Natural killer cell treated with Interleukin-12 subunit alpha and Interleukin-12 subunit beta and Interleukin-15 and Interleukin-18, amount 100 ng/mL, for 72 hours (primary cell): ENCODE measurements at regions not wholly inside any gene's neighbourhood (a gene's known extent, or its start where the extent isn't known, plus 50 kb on each side); places are given as distances from the start of the nearest gene placed in this dataset.
"Not testable (repeated sequence)": the region's sequence is repeated elsewhere in the genome, so short reads cannot be mapped to it uniquely, and the experiment has no call there.

Experiments used
- ATAC-seq, 2 donors: fragments of 150-1000 bp; cut with Tn5 transposase in 1 of 2; sonication (Bioruptor Pico), chemical (Tn5 transposase) in 1 of 2; 2 replicates each; pipeline ENCODE4 v1.10.0; 2021
- DNase-seq: peaks from one replicate; pipeline ENCODE4 v3.0.0; 2022; ENCODE audit warnings: low spot score
- H3K27ac Mint-ChIP-seq, 2 donors: 1 replicate in 1 of 2; 2 replicates in 1 of 2; pipeline ENCODE4 v1.8.0; 2022; ENCODE audit warnings: mixed read lengths in 2 of 2, mild to moderate bottlenecking in 1 of 2, moderate library complexity in 1 of 2
- H3K27me3 Mint-ChIP-seq, 2 donors: 1 replicate in 1 of 2; 2 replicates in 1 of 2; pipeline ENCODE4 v1.8.0; 2022; ENCODE audit warnings: mixed read lengths in 2 of 2
- H3K36me3 Mint-ChIP-seq: one replicate; pipeline ENCODE4 v1.8.0; 2022; ENCODE audit warnings: mixed read lengths
- H3K4me1 Mint-ChIP-seq, 2 donors: 1 replicate in 1 of 2; 2 replicates in 1 of 2; pipeline ENCODE4 v1.8.0; 2022; ENCODE audit warnings: low read depth in 2 of 2, mixed read lengths in 2 of 2, mild to moderate bottlenecking in 1 of 2
- H3K4me3 Mint-ChIP-seq: one replicate; pipeline ENCODE4 v1.8.0; 2022; ENCODE audit warnings: mixed read lengths
- H3K9me3 Mint-ChIP-seq: 2 replicates; pipeline ENCODE4 v1.8.0; 2022; ENCODE audit warnings: mixed read lengths

DNA sequence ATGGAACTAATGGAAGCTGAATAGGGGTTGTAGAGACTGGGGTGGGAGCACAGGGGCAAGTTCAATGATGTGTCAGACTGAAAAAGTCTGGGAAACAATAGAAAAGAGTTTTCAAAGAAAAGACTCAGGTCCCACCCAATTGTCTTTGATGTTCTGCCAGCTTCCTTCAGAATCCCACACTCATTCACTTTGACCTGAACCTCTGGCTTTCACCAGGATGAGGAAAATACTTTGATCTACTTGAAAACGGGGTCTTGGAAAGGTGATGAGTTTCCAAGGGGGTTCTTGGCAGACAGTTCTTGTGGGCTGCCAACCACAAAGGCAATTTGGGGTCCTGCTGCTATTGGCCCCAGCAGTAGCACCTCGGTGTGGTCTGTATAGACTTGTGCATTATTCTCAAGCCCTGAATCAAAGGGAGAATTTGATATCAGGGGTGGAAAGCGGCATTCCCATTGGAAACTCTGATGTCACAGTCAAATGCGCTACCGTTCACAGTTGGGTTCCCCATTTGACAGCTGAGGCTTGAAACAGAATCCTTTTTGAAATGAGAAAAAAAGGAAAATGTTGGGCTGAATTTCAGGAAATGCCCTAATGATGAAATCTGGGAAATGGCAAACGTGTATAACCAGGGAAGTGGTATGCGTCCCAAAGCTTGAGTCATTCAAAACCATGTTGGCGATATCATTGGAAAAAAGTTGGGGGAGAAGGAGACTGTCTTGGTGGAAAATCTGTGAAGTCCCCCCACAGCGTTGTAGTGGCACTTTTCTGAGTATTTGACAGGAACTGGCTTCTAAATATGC is 229.2 kb upstream of the LRTM1 start:
- Mint-ChIP-seq H3K9me3 (peaks cover 26% of the 10 kb centered on the region), H3K27ac (no peak overlapping the region), H3K4me1 (no peaks in the 10 kb centered on the region), H3K4me3 (no peak overlapping the region), H3K36me3 (no peaks in the 10 kb centered on the region), H3K27me3 (no peaks in the 10 kb centered on the region)
- no peak for DNase-seq
- ATAC-seq = no peak

DNA sequence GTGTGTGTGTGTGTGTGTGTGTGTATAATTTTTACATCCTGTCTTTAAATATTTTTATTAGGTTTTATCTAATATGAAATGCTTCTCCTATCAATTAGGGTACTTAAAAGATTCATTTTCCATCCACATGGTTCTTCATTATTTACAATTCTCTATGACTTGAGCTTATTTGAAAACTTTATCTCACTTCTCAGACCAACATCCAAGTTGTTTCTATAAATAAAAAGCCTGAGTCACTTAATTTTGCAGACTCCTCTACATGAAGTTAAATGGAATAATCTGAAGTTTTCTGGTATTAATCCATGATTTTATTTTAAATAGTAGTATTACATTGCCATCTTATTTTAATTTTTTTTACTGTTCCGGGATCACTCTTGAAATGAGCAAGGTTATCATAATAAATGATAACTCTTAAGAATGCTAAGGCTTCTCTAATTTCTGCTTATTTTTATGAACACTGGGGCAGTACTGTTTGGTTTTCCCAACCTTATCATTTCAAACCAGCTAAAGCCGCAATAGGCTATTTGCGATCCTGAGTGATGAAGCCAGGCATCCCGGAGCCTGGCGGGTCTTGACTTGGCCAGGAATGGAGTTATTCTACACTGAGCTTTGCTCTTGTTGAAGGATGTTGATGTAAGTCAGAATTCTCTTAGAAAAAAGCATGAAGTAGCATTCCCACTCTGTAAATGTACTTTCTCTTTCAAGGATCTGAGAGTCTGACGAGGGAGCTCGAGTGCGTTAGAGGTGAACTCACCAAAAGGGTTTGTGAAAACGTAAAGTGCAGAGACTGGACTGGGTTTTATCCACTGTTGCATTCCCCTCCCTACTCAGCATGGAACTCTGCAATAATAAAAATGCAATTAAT is 220.2 kb upstream of the LRTM1 start:
- H3K4me3 Mint-ChIP-seq = no peak overlapping the region
- no peaks in the 10 kb centered on the region for H3K27me3 Mint-ChIP-seq
- H3K36me3 Mint-ChIP-seq = no peaks in the 10 kb centered on the region
- no peaks in the 10 kb centered on the region for H3K4me1 Mint-ChIP-seq
- peaks cover 9% of the 10 kb centered on the region for H3K9me3 Mint-ChIP-seq
- DNase-seq (no peak), ATAC-seq (no peak)
- no peak overlapping the region for H3K27ac Mint-ChIP-seq

DNA sequence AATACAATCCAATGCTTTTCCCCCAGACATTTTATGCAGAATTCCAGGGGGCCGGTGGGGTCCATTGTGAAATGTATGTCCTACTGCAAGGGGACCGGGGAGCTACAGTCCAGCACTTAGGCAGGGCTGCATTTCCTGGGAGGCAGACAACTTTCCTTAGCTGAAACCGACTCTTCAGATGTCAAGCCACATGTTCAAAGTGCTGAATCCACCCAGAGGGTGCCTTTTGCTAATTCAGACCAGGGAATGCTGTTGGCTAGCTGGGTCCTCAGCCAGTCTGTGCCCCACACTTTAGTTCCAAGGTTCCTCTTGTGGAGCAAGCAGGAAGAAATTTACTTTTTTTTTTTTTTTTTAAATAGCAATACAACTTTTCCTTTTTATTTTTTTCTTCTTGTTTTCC is 219.5 kb upstream of the LRTM1 start:
- ATAC-seq = no peak
- Mint-ChIP-seq H3K36me3 (no peaks in the 10 kb centered on the region), H3K4me3 (no peak overlapping the region), H3K27ac (no peak overlapping the region), H3K9me3 (peaks cover 5% of the 10 kb centered on the region), H3K27me3 (no peaks in the 10 kb centered on the region), H3K4me1 (no peaks in the 10 kb centered on the region)
- DNase-seq = no peak

DNA sequence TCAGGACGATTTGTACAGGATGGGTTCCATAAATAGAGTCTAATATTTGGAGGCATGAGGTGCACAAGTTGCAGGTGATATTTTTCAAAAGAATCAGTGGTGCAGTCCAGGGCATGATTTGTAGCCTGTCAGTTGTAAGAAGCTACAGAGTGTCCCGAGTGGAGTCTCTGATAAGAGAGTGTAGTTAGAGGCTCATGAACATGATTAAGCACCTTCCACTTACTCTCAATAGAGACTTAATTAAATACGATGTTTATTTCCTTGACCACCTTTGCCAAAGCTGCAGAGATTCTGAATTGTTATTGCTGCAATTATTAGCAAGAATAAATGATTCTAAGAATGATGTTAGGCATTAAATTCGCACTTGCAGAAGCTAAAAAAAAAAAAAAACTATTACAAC is 218.4 kb upstream of the LRTM1 start:
- Mint-ChIP-seq H3K4me3 (no peak overlapping the region), H3K36me3 (no peaks in the 10 kb centered on the region), H3K9me3 (peaks cover 4% of the 10 kb centered on the region), H3K27me3 (no peaks in the 10 kb centered on the region), H3K4me1 (no peaks in the 10 kb centered on the region), H3K27ac (no peak overlapping the region)
- ATAC-seq (no peak), DNase-seq (no peak)

DNA sequence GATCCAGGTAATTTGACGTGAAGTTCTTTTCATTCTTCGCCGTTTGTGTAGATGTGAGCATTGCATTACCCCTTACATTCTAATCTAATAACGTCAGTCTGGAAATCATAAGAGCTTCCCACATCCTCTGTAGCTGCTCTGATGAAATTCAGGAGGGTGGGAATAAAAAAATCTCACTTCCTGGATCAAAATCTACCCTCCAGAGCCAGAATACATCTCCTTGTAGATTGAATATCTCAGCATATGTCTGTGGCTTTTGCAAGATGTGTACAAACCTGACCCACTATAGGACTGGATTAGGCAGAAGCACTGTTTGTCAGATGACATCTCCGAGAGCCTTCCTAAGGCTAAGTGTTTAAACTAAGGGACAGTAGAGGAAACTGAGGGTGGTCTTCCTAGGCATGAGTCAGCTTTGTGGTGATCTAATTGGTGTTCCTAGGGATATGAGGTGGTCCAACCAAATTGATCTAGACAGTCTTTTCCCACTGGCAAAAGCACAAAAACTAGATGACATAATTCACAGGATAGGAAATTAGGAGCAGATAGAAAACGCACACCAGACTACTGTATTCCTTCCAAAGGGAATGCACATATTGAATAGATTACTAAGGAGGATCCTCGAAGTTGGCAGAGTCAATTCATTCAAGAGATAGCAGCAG is 216.3 kb upstream of the LRTM1 start:
- no peaks in the 10 kb centered on the region for H3K36me3 Mint-ChIP-seq
- DNase-seq (no peak), ATAC-seq (no peak)
- no peak overlapping the region for H3K27ac Mint-ChIP-seq
- H3K4me1 Mint-ChIP-seq = no peaks in the 10 kb centered on the region
- no peak overlapping the region for H3K4me3 Mint-ChIP-seq
- peaks cover 4% of the 10 kb centered on the region for H3K9me3 Mint-ChIP-seq
- H3K27me3 Mint-ChIP-seq = no peaks in the 10 kb centered on the region

DNA sequence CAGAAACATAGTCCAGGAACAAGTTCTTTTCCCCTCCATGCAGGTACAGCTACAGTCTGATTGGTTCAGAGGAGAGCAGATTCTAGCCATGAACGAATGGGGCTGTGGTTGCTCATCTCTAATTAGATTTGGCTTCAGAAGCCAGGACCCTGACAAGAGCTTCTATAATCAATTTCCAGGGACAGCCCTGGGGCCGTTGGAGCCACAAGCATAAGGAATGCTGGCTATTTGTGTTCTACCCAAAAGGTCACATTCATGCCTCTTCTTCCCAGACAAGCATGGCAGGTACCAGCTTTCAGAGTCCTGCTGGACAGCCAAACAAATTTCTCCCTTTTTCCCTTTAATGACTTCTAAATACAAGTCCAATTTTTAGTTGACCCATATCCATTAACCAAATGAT is 215.5 kb upstream of the LRTM1 start:
- Mint-ChIP-seq H3K4me1 (no peaks in the 10 kb centered on the region), H3K4me3 (no peak overlapping the region), H3K27ac (no peak overlapping the region), H3K9me3 (no peaks in the 10 kb centered on the region), H3K27me3 (no peaks in the 10 kb centered on the region), H3K36me3 (no peaks in the 10 kb centered on the region)
- no peak for ATAC-seq
- DNase-seq = no peak

DNA sequence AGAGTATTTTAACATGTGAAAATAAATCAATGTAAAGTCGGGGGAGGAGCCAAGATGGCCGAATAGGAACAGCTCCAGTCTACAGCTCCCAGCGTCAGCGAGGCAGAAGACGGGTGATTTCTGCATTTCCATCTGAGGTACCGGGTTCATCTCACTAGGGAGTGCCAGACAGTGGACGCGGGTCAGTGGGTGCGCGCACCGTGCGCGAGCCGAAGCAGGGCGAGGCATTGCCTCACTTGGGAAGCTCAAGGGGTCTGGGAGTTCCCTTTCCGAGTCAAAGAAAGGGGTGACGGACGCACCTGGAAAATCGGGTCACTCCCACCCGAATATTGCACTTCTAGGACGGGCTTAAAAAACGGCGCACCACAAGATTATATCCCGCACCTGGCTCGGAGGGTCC is 208.4 kb upstream of the LRTM1 start:
- H3K27ac Mint-ChIP-seq, H3K4me3 Mint-ChIP-seq, H3K9me3 Mint-ChIP-seq, H3K36me3 Mint-ChIP-seq, ATAC-seq, DNase-seq, H3K27me3 Mint-ChIP-seq, H3K4me1 Mint-ChIP-seq: not testable (repeated sequence)

DNA sequence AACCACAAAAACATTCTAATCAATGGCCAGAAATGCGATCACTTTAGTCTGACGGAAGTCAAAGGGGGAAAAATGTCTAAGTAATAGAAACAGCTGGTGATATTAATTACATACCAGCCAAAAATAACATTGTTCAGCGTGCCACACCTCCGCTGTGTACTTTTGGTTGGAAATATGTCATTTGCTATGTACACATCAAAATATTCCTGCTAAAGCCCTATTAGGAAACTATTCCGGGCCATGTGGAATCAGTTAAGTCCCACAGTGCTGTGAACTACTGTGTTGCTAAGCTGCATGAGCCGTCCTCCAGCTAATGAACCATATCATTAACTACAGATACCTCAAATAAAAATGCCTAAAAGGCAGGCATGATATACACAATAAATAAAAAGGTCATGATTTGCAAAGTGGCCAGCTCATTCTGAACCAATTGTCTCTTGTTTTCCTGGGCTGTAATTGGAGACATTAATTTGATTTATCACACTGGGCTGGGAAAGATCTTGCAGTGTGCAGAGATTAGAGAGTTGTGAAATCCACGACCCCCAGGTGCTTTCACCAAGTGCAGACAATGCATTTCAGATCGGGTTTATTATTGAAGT is 200.5 kb upstream of the LRTM1 start:
- Mint-ChIP-seq H3K9me3 (peaks cover 9% of the 10 kb centered on the region), H3K4me3 (no peak overlapping the region), H3K27me3 (no peaks in the 10 kb centered on the region), H3K4me1 (no peaks in the 10 kb centered on the region), H3K36me3 (no peaks in the 10 kb centered on the region), H3K27ac (no peak overlapping the region)
- ATAC-seq (no peak), DNase-seq (no peak)

DNA sequence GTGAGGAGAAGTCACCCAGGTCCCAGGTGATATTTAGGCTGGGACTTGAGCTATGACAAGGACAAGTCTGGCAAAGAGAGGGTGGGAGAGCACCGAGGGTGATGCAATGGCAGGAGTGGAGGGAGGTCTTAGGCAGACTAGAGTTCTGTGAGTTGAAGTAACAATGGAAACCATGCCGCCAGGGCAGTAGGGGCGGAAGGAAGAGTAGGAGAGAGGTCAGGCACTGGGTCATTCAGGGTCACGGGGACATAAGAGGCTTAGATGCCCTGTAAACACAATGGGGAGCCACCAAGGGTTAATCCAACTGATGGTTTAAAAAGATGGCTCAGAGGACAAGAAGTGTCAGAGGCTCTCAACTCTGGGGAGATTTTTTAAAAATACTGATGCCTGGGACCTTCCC is 199.7 kb upstream of the LRTM1 start:
- Mint-ChIP-seq H3K36me3 (no peaks in the 10 kb centered on the region), H3K4me1 (no peaks in the 10 kb centered on the region), H3K9me3 (peaks cover 9% of the 10 kb centered on the region), H3K27me3 (no peaks in the 10 kb centered on the region), H3K4me3 (no peak overlapping the region), H3K27ac (no peak overlapping the region)
- no peak for DNase-seq
- no peak for ATAC-seq

DNA sequence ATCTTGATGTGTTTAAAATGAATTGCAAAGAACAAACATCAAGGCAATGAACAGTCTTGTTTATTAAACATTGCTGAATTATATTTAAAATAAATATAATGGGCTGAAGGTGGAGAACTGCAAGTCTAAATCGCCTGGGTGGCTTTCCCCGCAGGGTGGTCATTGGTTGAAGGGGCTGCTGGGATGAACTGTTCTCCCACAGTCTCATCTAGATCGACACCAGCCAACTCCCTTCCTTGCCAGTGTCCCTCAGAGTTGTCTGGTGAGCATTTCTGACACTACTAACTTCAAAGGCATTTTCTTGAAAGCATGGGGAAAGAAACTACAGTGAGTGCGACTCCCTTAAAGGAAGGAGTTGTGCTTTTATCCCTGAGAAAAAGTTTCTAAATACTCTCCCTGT is 196.5 kb upstream of the LRTM1 start:
- H3K27ac Mint-ChIP-seq = no peak overlapping the region
- ATAC-seq (no peak), DNase-seq (no peak)
- H3K27me3 Mint-ChIP-seq = no peaks in the 10 kb centered on the region
- no peak overlapping the region for H3K4me3 Mint-ChIP-seq
- H3K36me3 Mint-ChIP-seq = no peaks in the 10 kb centered on the region
- peaks cover 12% of the 10 kb centered on the region for H3K9me3 Mint-ChIP-seq
- H3K4me1 Mint-ChIP-seq = no peaks in the 10 kb centered on the region
